Stimulated activated naive CD8-positive, alpha-beta T cell treated with anti-CD3 and anti-CD28 coated beads, Interleukin-15, Interleukin-2, amounts not matched to agents 100 ng/mL and 50 ng/mL, for 24 hours (primary cell): ENCODE measurements at regions not wholly inside any gene's neighbourhood (a gene's known extent, or its start where the extent isn't known, plus 50 kb on each side); places are given as distances from the start of the nearest gene placed in this dataset.

Experiments used
- H3K27ac Mint-ChIP-seq: one replicate; pipeline ENCODE4 v1.8.0; 2021; ENCODE audit warnings: mild to moderate bottlenecking, mixed read lengths
- H3K27me3 Mint-ChIP-seq: one replicate; pipeline ENCODE4 v1.8.0; 2021; ENCODE audit warnings: mixed read lengths
- H3K36me3 Mint-ChIP-seq: one replicate; pipeline ENCODE4 v1.8.0; 2021; ENCODE audit warnings: low read depth, mixed read lengths
- H3K4me1 Mint-ChIP-seq: one replicate; pipeline ENCODE4 v1.8.0; 2021; ENCODE audit warnings: low read depth, mixed read lengths
- H3K4me3 Mint-ChIP-seq: one replicate; pipeline ENCODE4 v1.8.0; 2021; ENCODE audit warnings: mild to moderate bottlenecking, mixed read lengths
- H3K9me3 Mint-ChIP-seq: one replicate; pipeline ENCODE4 v1.8.0; 2021; ENCODE audit warnings: mixed read lengths

DNA sequence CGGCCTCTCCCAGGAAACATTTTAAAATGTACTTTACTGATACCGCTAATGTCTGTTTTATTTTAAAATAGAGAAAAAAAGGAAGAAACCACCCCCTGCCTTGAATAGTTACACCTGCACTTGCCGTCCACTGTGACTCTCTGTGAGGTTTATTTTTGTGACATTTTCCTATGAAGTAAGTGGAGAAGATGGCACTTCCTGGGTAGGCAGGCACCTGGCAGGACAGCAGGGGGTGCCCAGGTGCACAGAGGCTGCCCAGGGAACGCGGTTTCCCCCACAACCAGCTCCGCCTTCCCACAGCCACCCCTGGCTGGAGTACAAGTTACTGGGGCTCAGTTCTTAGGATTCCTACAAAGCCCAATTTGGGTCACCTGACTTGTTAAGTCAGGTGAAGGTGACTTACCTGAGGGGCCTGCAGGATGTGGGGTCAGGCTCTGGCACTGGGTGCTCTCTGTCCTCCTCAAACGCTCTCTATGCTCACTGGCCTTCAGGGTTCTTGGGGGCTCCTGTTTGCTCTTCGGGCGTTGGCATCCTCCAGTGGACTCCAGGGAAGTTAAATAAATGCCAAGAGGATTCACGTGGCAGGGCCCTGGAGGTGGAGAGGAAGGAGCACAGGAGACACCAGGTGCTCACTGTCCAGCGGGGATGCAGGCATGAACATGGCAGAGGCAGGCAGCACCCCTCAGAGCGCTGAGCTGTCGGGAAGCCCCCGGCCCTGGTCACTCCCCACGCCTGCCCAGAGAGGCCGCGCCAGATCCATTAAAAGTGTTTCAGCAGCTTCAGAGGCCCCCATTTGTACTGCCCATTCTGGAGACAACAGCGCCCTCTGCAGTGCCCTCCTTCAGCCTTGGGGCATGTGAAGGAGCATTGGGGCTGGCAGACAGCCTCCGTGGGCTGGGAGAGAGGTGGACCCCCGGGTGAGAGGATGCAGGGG is 1021.2 kb downstream of the TBC1D22A start:
- H3K36me3 Mint-ChIP-seq: no peaks in the 10 kb centered on the region
- no peaks in the 10 kb centered on the region for H3K4me1 Mint-ChIP-seq
- H3K4me3 Mint-ChIP-seq: no peak overlapping the region
- H3K27me3 Mint-ChIP-seq: peaks cover 24% of the 10 kb centered on the region
- H3K27ac Mint-ChIP-seq: no peak overlapping the region
- H3K9me3 Mint-ChIP-seq: no peaks in the 10 kb centered on the region

DNA sequence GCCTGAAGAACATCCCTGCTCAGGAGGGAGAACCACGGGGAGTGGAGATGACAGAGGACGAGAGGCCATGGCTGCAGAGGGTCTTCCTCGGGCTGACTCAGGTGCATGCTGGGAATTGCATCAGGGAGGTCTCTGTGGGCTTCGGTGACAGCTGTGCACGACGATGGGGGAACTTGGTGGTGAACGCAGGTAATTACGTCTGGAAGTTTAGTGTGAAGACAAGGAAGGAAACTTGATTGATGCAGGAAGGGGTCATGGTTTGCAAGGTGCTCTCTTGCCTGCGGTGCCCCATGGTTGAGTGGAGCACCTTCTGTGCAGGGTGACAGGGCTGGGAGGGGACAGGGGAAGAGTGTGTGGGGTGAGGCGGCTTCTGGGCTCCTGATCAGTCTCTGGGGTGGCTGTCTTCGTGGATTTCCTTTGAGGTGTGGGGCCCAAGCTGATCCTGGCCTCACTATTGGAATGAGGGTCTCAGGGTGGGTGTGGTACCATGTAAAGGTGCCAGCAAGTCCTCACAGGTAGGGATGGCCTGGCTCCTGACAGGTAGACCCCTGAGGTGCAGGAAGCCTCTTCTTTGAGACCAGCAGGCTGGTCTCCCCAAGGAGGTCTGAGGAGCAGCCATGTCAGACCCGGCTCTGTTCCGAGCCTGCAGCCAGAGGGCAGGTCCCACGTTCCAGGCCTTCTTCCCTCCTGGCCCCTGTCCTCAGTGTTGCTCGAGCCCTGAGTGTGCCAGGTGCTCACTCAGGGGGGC is 1020.1 kb downstream of the TBC1D22A start:
- H3K36me3 Mint-ChIP-seq: no peaks in the 10 kb centered on the region
- no peak overlapping the region for H3K4me3 Mint-ChIP-seq
- H3K4me1 Mint-ChIP-seq: no peaks in the 10 kb centered on the region

DNA sequence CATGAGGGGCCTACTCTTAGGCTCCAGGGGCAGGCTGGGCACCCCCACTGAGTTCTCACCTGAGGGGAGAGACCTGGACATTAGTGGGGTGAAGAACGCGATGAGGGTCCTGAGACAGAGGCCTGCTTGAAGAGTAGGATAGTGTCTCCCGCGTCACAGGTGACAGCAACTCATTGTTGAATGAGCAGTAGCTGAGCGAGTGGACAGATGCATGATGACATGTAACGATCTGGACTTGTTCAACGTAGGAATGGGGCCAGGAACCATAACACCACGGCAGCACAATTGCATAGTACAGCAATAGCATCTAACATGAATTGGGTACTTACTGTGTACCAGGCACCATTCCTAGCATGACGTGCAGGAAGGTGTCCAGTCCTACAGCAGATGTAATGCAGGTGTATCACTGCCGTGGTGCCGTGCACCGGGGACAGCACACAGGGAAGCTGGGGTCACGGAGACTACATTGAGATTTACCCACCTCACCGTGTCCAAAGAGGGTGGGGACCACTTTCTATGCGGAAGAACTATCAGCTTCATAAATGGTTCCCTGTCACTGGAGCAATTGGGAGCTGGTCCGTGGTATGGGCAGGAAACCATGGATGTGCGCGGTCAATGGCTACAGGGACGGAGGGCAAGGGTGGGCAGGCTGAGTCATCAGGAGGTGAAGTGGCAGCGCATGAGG is 1019.1 kb downstream of the TBC1D22A start:
- Mint-ChIP-seq H3K27me3 (peaks cover 15% of the 10 kb centered on the region), H3K4me3 (no peak overlapping the region), H3K9me3 (no peaks in the 10 kb centered on the region), H3K27ac (no peak overlapping the region), H3K4me1 (no peaks in the 10 kb centered on the region), H3K36me3 (no peaks in the 10 kb centered on the region)

More for the DNA sequence above, 1020.1 kb downstream of the TBC1D22A start:
- Mint-ChIP-seq H3K27ac (no peak overlapping the region), H3K9me3 (no peaks in the 10 kb centered on the region), H3K27me3 (peaks cover 15% of the 10 kb centered on the region)

DNA sequence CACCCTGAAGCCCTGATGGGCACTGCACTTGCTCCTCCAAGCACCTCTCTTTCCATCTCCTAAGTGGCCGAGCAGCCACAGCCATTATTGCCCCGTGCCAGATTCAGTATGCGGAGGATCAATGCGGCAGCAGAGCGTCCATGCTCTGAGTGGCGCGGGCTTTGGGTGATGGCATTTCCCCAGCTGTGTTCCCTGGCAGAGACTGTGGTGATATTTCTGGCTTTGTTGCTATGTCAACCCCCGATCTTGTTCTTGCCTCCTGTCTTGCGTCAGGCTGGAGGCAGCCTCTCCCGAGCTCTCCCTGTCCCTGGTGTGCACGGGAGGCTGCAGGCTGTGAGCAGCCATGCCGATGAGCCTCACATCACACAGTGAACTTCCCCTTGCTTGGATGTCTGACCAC is 1018.6 kb downstream of the TBC1D22A start:
- no peaks in the 10 kb centered on the region for H3K4me1 Mint-ChIP-seq
- no peak overlapping the region for H3K27ac Mint-ChIP-seq
- H3K36me3 Mint-ChIP-seq: no peaks in the 10 kb centered on the region
- no peak overlapping the region for H3K4me3 Mint-ChIP-seq
- H3K9me3 Mint-ChIP-seq: no peaks in the 10 kb centered on the region
- peaks cover 14% of the 10 kb centered on the region for H3K27me3 Mint-ChIP-seq

DNA sequence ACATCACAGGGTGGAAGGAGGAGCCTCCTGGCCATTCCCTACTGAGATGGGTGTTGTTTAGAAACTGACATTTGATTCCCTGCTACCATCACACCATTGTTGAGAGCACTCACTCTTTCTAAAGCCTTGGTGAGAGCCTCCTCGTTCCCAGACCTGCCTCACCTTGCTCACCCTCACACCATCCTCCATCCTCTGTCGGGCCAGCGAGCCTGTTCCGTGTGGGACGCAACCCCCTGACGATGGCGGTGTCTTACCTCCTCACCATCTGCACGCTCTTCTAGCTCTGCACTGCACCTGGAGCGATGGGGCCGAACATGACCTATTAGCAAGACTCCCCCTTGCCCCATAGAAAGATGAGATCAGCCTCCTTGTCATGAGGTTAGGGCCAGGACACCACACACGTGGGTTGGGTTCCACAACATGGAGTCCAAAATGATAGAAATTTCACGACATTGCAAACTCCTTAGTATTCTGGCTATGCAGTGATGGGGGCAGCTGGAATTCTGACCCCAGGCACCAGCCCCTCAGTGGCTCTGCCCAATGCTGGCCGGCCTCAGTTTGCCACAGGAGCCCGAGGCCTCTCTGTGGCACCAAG is 1017.9 kb downstream of the TBC1D22A start:
- Mint-ChIP-seq H3K4me1 (no peaks in the 10 kb centered on the region), H3K9me3 (no peaks in the 10 kb centered on the region), H3K27ac (no peak overlapping the region), H3K27me3 (peaks cover 8% of the 10 kb centered on the region), H3K4me3 (no peak overlapping the region), H3K36me3 (no peaks in the 10 kb centered on the region)

DNA sequence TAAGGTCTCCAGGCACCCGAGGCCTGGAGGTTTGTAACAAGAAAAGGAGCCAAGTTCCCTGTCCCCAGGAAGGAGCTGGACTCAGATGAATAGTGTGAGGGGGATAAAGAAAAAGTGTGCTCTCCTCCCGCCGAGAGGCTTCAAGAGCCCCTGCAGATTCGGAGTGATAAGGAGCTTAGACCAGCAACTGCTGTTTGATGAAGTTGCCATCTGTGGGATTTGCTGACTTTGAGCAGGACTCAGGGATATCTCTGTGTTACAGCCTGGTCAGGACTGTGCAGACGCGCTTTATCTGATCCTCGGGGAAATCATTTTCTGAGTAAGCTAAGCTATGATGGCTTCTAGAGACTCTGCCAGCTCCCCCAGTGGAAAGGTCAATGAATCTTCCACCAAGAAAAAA is 1017.0 kb downstream of the TBC1D22A start:
- Mint-ChIP-seq H3K4me1 (no peaks in the 10 kb centered on the region), H3K27me3 (peaks cover 7% of the 10 kb centered on the region), H3K4me3 (no peak overlapping the region), H3K27ac (no peak overlapping the region), H3K36me3 (no peaks in the 10 kb centered on the region), H3K9me3 (no peaks in the 10 kb centered on the region)

DNA sequence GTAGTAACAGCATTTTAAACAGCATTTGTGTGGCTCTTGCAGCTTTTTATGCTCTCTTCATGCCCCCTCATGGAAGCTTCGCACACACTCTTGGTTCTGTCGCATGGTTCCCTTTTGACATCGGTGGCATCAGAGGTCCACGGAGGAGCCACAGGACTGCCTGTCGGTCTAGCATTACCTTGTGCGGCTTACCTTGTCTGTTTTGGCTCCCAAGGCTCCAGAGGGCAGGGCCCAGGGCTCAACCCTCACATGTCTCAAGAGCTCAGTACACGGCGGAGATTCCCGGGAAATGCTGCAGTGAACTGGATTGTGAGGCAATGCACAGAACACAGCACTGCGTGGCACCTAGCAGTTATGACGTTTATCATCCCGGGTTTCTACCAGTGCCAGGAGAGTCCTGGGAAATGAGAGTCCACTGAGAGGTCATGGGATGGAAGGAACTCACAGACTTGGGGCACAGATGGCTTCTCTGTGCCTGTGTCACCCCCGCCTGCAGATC is 1015.8 kb downstream of the TBC1D22A start:
- Mint-ChIP-seq H3K27me3 (peaks cover 3% of the 10 kb centered on the region), H3K36me3 (no peaks in the 10 kb centered on the region), H3K4me3 (no peak overlapping the region), H3K9me3 (no peaks in the 10 kb centered on the region), H3K4me1 (no peaks in the 10 kb centered on the region), H3K27ac (no peak overlapping the region)

DNA sequence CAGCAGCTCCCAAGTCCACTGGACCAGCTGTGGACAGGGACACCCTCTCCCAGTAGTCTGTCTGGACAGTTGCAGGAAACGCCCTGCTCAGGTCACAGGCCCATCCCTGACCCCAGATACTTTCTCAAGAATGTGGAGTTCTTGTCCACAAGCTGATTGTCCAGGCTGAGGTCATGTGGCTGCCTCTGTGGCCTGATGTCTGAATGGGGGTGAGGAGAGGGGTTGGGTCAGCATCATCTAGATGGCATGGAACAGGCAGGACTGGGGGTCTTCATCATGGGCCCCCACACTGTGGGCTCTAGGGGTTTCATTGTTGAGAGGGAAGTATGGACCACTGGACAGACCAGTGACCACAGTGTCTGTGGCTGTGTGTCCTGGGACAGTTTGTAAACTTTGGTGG is 1015.0 kb downstream of the TBC1D22A start:
- Mint-ChIP-seq H3K4me1 (no peaks in the 10 kb centered on the region), H3K27me3 (peaks cover 3% of the 10 kb centered on the region), H3K4me3 (no peak overlapping the region), H3K36me3 (no peaks in the 10 kb centered on the region), H3K27ac (no peak overlapping the region), H3K9me3 (no peaks in the 10 kb centered on the region)

DNA sequence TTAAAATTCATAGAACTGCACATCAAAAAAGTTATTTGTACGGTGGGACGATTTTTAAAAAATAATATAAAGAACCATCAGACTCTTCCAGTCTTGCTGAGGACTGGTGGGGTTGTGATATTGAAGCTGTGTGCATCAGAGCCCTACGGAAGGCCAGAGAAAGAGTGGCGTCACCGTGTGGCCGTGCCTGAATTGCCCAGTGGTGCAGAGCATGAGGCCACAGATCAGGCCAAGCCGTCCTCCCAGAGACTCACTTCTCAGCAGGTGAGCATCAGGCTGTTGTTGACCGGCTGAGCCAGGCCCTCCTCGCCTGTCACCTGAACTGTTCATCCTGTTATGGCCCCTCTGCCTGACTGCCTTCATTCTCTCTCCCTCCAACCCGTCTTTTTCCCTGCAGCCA is 1013.9 kb downstream of the TBC1D22A start:
- no peaks in the 10 kb centered on the region for H3K4me1 Mint-ChIP-seq
- peaks cover 3% of the 10 kb centered on the region for H3K27me3 Mint-ChIP-seq
- H3K9me3 Mint-ChIP-seq: no peaks in the 10 kb centered on the region
- no peak overlapping the region for H3K4me3 Mint-ChIP-seq
- H3K36me3 Mint-ChIP-seq: no peaks in the 10 kb centered on the region
- H3K27ac Mint-ChIP-seq: no peak overlapping the region

DNA sequence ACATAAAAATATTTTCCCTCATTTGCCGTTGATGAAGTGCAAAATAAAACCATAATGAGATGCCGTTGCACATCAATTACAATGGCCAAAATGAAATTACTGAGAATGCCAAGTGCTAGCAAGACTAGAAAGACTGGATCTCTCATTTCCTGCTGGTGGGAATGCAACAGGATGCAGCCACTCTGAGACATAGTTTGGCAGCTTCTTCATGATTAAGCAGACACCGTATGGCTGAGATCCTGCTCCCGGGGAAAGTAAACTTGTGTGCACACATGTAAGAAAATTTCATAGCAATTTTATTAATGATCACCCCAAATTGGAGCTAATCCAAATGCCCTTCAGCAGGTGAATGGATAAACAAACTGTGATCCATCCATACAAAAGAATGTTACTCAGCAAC is 1013.2 kb downstream of the TBC1D22A start:
- Mint-ChIP-seq H3K4me1 (no peaks in the 10 kb centered on the region), H3K4me3 (no peak overlapping the region), H3K27ac (no peak overlapping the region), H3K27me3 (peaks cover 3% of the 10 kb centered on the region), H3K9me3 (no peaks in the 10 kb centered on the region), H3K36me3 (no peaks in the 10 kb centered on the region)

DNA sequence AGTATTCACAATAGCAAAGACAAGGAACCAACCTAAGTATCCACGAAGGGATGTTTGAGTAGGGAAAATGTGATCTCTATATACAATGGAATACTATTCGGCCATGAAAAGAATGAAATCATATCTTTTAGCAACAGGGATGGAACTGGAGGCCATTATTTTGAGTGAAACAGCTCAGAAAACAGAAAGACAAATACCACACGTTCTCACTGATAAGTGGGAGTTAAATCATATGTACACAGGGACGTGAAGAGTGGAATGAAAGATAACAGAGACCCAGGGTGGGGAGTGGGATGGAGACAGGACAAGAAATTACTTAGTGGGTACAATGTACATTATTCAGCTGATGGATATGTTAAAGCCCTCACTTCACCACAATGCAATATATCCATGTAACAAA is 1012.7 kb downstream of the TBC1D22A start:
- Mint-ChIP-seq H3K27ac (no peak overlapping the region), H3K4me3 (no peak overlapping the region), H3K27me3 (peaks cover 3% of the 10 kb centered on the region), H3K36me3 (no peaks in the 10 kb centered on the region), H3K9me3 (no peaks in the 10 kb centered on the region), H3K4me1 (no peaks in the 10 kb centered on the region)

DNA sequence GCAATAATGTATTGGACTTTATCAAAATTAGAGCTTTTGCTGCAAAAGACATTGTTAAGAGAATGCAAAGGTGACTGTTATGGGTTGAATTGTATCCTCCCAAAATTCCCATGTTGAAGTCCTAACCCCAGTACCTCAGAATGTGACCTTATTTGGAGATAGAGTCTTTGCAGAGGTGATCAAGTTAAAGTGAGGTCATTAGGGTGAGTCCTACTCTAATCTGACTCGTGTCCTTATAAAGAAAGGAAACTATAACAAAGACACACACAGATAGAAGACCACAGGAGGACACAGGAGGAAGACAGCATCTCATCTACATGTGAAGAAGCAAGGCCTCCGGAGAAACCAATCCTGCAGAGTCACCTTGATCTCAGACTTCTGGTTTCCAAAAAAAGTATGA is 1011.2 kb downstream of the TBC1D22A start:
- Mint-ChIP-seq H3K27me3 (peaks cover 4% of the 10 kb centered on the region), H3K9me3 (no peaks in the 10 kb centered on the region), H3K27ac (no peak overlapping the region), H3K4me1 (no peaks in the 10 kb centered on the region), H3K36me3 (no peaks in the 10 kb centered on the region), H3K4me3 (no peak overlapping the region)

DNA sequence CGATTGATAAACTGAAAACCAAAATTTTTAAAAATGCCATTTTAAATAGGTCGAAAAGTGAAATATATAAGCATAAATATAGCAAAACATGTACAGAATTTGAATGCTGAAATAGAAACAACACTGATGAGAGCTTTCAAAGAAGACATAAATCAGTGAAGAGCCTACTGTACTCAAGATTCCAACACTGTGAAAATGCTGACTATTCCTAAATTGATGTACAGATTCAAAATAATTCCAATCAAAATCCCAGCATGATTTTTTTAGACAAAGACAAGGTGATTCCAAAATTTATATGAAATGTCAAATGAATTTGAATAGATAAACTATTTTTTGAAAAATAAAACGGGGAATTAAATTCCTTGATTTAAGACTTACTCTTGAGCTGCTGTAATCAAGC is 1010.4 kb downstream of the TBC1D22A start:
- H3K36me3 Mint-ChIP-seq: no peaks in the 10 kb centered on the region
- H3K9me3 Mint-ChIP-seq: no peaks in the 10 kb centered on the region
- peaks cover 4% of the 10 kb centered on the region for H3K27me3 Mint-ChIP-seq
- H3K27ac Mint-ChIP-seq: no peak overlapping the region
- H3K4me3 Mint-ChIP-seq: no peak overlapping the region
- no peaks in the 10 kb centered on the region for H3K4me1 Mint-ChIP-seq

DNA sequence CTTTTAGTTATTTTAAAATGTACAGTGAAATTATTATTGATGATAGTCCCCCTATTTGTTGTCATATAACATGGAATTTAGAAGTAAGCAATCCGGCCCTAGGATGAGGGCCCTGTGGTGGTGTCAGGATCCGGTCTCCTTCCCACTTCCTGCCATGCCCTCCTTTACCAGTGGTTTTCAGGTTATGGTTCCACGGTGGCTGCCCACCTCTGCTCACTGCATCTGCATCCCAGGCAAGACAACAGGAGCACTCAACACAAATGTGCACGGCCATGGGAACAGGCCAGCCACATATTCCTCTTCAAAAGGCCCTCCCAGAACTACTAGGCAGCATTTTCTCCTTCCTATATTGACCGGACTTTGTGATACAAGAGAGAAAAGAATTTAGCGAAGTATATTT is 1007.2 kb downstream of the TBC1D22A start:
- H3K4me1 Mint-ChIP-seq: no peaks in the 10 kb centered on the region
- H3K27ac Mint-ChIP-seq: no peak overlapping the region
- no peak overlapping the region for H3K4me3 Mint-ChIP-seq
- no peaks in the 10 kb centered on the region for H3K36me3 Mint-ChIP-seq
- H3K9me3 Mint-ChIP-seq: no peaks in the 10 kb centered on the region
- peaks cover 4% of the 10 kb centered on the region for H3K27me3 Mint-ChIP-seq
